Spleen (tissue), 7 donors: ENCODE measurements at regions not wholly inside any gene's neighbourhood (a gene's known extent, or its start where the extent isn't known, plus 50 kb on each side); places are given as distances from the start of the nearest gene placed in this dataset.

Experiments
- CTCF ChIP-seq, 11 experiments: fragments of 200-600 bp in 7 of 11; fragments of 450-650 bp in 4 of 11; sonication (generic) in 4 of 11; IDR thresholded peaks in 8 of 11; conservative IDR thresholded peaks in 3 of 11; 1 replicate in 7 of 11; 2 replicates in 4 of 11; pipeline versions ENCODE4 v1.4.0 to v1.8.0; 2016 to 2021; ENCODE audit warnings: antibody characterized with exemption in 11 of 11, inconsistent platforms in 4 of 11, mild to moderate bottlenecking in 1 of 11
- POLR2A ChIP-seq, 3 donors: fragments of 450-650 bp; IDR thresholded peaks; one replicate each; pipeline ENCODE4 v1.5.1; 2017; ENCODE audit warnings: antibody characterized with exemption in 3 of 3, mild to moderate bottlenecking in 1 of 3
- donor health status: DM: no; HTN: no; CAD: no; lungs with moderate emphysema.
- donor health status: DM: no; HTN: no; CAD: no.
- donor health status: DM: no; HTN: no; CAD: no.

GRCh38 chr18:56269958-56270357 lies 368.4 kb downstream of the TXNL1 start:
- TF ChIP-seq CTCF (IDR thresholded peaks at IDR 0.05 in 8 of 11, conservative IDR thresholded peaks at IDR 0.05 in 3 of 11) (no peak), POLR2A (IDR thresholded peaks at IDR 0.05) (no peak)
